ENCODE measurements at regions not wholly inside any gene's neighbourhood (a gene's known extent, or its start where the extent isn't known, plus 50 kb on each side); places are given as distances from the start of the nearest gene placed in this dataset.

DNA sequence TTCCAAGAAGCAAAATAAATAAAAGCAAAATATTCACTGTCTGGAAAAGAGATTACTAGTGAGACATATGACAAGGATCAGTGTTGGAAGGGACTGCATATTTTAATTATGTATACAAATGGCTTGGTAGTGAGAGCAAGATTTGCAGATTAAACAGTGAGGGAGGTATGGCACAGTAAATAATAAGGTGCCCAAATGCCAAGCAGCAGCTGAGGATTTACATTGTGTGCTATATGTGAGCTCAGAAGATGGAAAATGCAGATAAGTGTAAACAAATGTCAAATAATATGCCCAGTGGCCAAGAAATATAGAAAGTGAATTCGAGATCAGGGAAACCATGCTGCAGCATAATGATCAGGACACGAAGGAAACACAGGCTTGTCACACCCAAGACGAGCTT, 173.8 kb upstream of the NRSN1 start:
- TF ChIP-seq, protein P1, sequence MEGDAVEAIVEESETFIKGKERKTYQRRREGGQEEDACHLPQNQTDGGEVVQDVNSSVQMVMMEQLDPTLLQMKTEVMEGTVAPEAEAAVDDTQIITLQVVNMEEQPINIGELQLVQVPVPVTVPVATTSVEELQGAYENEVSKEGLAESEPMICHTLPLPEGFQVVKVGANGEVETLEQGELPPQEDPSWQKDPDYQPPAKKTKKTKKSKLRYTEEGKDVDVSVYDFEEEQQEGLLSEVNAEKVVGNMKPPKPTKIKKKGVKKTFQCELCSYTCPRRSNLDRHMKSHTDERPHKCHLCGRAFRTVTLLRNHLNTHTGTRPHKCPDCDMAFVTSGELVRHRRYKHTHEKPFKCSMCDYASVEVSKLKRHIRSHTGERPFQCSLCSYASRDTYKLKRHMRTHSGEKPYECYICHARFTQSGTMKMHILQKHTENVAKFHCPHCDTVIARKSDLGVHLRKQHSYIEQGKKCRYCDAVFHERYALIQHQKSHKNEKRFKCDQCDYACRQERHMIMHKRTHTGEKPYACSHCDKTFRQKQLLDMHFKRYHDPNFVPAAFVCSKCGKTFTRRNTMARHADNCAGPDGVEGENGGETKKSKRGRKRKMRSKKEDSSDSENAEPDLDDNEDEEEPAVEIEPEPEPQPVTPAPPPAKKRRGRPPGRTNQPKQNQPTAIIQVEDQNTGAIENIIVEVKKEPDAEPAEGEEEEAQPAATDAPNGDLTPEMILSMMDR (conservative IDR thresholded peaks at IDR 0.05) = no peak
- no peak for TF ChIP-seq ZFX (IDR thresholded peaks at IDR 0.05)
